Uterus (tissue), 2 donors: ENCODE measurements at regions not wholly inside any gene's neighbourhood (a gene's known extent, or its start where the extent isn't known, plus 50 kb on each side); places are given as distances from the start of the nearest gene placed in this dataset.

Source experiments
- CTCF ChIP-seq, 4 experiments: fragments of 200-600 bp in 2 of 4; fragments of 450-650 bp in 2 of 4; sonication (generic) in 2 of 4; IDR thresholded peaks; one replicate each; pipeline ENCODE4 v1.5.1; 2016 to 2019; ENCODE audit warnings: antibody characterized with exemption in 4 of 4, mild to moderate bottlenecking in 2 of 4, moderate library complexity in 1 of 4
- POLR2A ChIP-seq, 2 donors: fragments of 450-650 bp; IDR thresholded peaks; one replicate each; pipeline ENCODE4 v1.6.1; 2016; ENCODE audit warnings: antibody characterized with exemption in 2 of 2, mild to moderate bottlenecking in 1 of 2, moderate library complexity in 1 of 2

- TF ChIP-seq CTCF (IDR thresholded peaks at IDR 0.05) (no peak), POLR2A (IDR thresholded peaks at IDR 0.05) (no peak)
Measured at GRCh38 chr7:106485919-106486318, 175.0 kb downstream of the CCDC71L start.
